Hematopoietic multipotent progenitor cell (in vitro differentiated cells): ENCODE measurements at regions not wholly inside any gene's neighbourhood (a gene's known extent, or its start where the extent isn't known, plus 50 kb on each side); places are given as distances from the start of the nearest gene placed in this dataset.
A peak's percentile ranks its signal among the peaks of the same experiment; 100 is the strongest.

Source experiments
- DNase-seq, 3 donors: peaks; one replicate each; pipeline ENCODE4 v3.0.0-alpha.2; 2011 to 2015; ENCODE audit warnings: low read depth in 2 of 3, low spot score in 2 of 3

GRCh38 chr2:147712051-147712450 is 132.8 kb upstream of the ACVR2A start:
- DNase-seq = no peak

- no peak for DNase-seq
These were observed 133.8 kb upstream of the ACVR2A start for GRCh38 chr2:147711031-147711430.

- DNase-seq = no peak
These were observed 135.2 kb upstream of the ACVR2A start for GRCh38 chr2:147709655-147710054.

GRCh38 chr2:147703171-147703570 is 141.7 kb upstream of the ACVR2A start:
- no peak for DNase-seq

GRCh38 chr2:147698166-147698565 is 146.7 kb upstream of the ACVR2A start:
- no peak for DNase-seq

- DNase-seq = no peak
These were observed 148.4 kb upstream of the ACVR2A start for GRCh38 chr2:147696426-147696825.

GRCh38 chr2:147689220-147689909 is 155.5 kb upstream of the ACVR2A start:
- DNase-seq = peak in 2 of 3 donors; percentile 27 to 74

GRCh38 chr2:147688242-147688641 is 156.6 kb upstream of the ACVR2A start:
- DNase-seq = no peak

- no peak for DNase-seq
These were observed 158.5 kb upstream of the ACVR2A start for GRCh38 chr2:147686365-147686764.

GRCh38 chr2:147684903-147685302 is 159.9 kb upstream of the ACVR2A start:
- no peak for DNase-seq

GRCh38 chr2:147683380-147683779 is 161.4 kb upstream of the ACVR2A start:
- no peak for DNase-seq

- DNase-seq = no peak
These were observed 163.7 kb upstream of the ACVR2A start for GRCh38 chr2:147681093-147681492.

GRCh38 chr2:147679955-147680531 is 164.8 kb upstream of the ACVR2A start:
- DNase-seq = no peak

- no peak for DNase-seq
These were observed 165.5 kb upstream of the ACVR2A start for GRCh38 chr2:147679191-147679954.

GRCh38 chr2:147665105-147665504 is 179.7 kb upstream of the ACVR2A start:
- no peak for DNase-seq

- peak in 1 of 3 donors; percentile 9 for DNase-seq
These were observed 180.9 kb upstream of the ACVR2A start for GRCh38 chr2:147663962-147664361.

GRCh38 chr2:147663153-147663961 is 181.5 kb upstream of the ACVR2A start:
- peak in 1 of 3 donors; percentile 28 for DNase-seq

GRCh38 chr2:147662221-147662620 is 182.6 kb upstream of the ACVR2A start:
- DNase-seq = no peak

- DNase-seq = no peak
These were observed 184.1 kb upstream of the ACVR2A start for GRCh38 chr2:147660680-147661079.

GRCh38 chr2:147659051-147659450 is 185.8 kb upstream of the ACVR2A start:
- no peak for DNase-seq
